Endothelial cell of umbilical vein (primary cell): ENCODE measurements at regions not wholly inside any gene's neighbourhood (a gene's known extent, or its start where the extent isn't known, plus 50 kb on each side); places are given as distances from the start of the nearest gene placed in this dataset.

ENCODE experiments used
- BruUV-seq: library from RNA; stranded (reverse); fragments of 400-500 nt; replicated peaks from 2 replicates; lab custom pipeline; 2021; lab: Mats Ljungman, UMichigan
- CTCF ChIA-PET: fragments of 300-600, 350-600 bp; sonication (Branson Sonifier 250); formaldehyde crosslinking; loops from one replicate; lab custom pipeline; 2021; ENCODE audit warnings: antibody characterized with exemption, inconsistent platforms; lab: Charles Lee
- POLR2A ChIA-PET: fragments of 300-600, 350-600 bp; sonication (Branson Sonifier 250); formaldehyde crosslinking; loops from one replicate; lab custom pipeline; 2021; ENCODE audit warnings: antibody characterized with exemption, inconsistent platforms; lab: Charles Lee
- DNase-seq: peaks from one replicate; pipeline ENCODE4 v3.0.0-alpha.2; 2011; ENCODE audit warnings: low read depth, low spot score
- FAIRE-seq: peaks from 2 replicates; lab custom pipeline; 2011; peaks lifted over from hg19 to GRCh38; lab: Jason Lieb, UNC
- H2AFZ ChIP-seq: 2 replicates; pipeline ENCODE4 v1.6.0; 2012; ENCODE audit warnings: low read depth, low read length, control low read depth, inconsistent platforms
- H3K27ac ChIP-seq: 2 replicates; pipeline ENCODE4 v1.5.1; 2011; ENCODE audit warnings: low read depth, mild to moderate bottlenecking, control low read depth, low read length, moderate library complexity; ENCODE audit not compliant: insufficient read depth
- H3K27me3 ChIP-seq, 2 experiments: 2 replicates each; pipeline versions ENCODE4 v1.6.0 to v1.6.1; 2011; ENCODE audit warnings: low read length in 2 of 2, mixed read lengths in 1 of 2; ENCODE audit not compliant: control insufficient read depth in 2 of 2, insufficient read depth in 2 of 2
- H3K36me3 ChIP-seq, 2 experiments: 2 replicates in 1 of 2; 3 replicates in 1 of 2; pipeline ENCODE4 v1.5.1; 2011; ENCODE audit warnings: low read length in 2 of 2, mild to moderate bottlenecking in 1 of 2, moderate library complexity in 1 of 2; ENCODE audit not compliant: control insufficient read depth in 2 of 2, insufficient read depth in 2 of 2; ENCODE audit errors: extremely low read depth in 1 of 2
- H3K4me1 ChIP-seq: 3 replicates; pipeline ENCODE4 v1.5.1; 2011; ENCODE audit warnings: mild to moderate bottlenecking, low read length; ENCODE audit not compliant: control insufficient read depth, insufficient read depth; ENCODE audit errors: extremely low read depth
- H3K4me2 ChIP-seq: 2 replicates; pipeline ENCODE4 v1.6.1; 2011; ENCODE audit warnings: low read length, control low read depth, mixed read lengths; ENCODE audit not compliant: insufficient read depth
- H3K4me3 ChIP-seq, 3 experiments: fragments of 200-600 bp in 1 of 3; sonication (generic), shearing (Covaris generic) in 1 of 3; replicated peaks in 1 of 3; 2 replicates each; pipeline ENCODE4 v1.5.1; 2011 to 2016; ENCODE audit warnings: control low read depth in 3 of 3, low read length in 3 of 3, mild to moderate bottlenecking in 2 of 3, inconsistent platforms in 1 of 3, low read depth in 1 of 3, moderate library complexity in 1 of 3; ENCODE audit not compliant: insufficient read depth in 1 of 3
- H3K79me2 ChIP-seq: 2 replicates; pipeline ENCODE4 v1.6.0; 2012; ENCODE audit warnings: low read length, inconsistent platforms; ENCODE audit not compliant: control insufficient read depth, insufficient read depth
- H3K9ac ChIP-seq: replicated peaks from 2 replicates; pipeline ENCODE3; 2011; ENCODE audit warnings: low read length, control low read depth; ENCODE audit not compliant: insufficient read depth; ENCODE audit errors: extremely low read depth
- H3K9me1 ChIP-seq: replicated peaks from 3 replicates; pipeline ENCODE4 v1.6.0; 2011; ENCODE audit warnings: mild to moderate bottlenecking, low read length; ENCODE audit not compliant: control insufficient read depth, insufficient read depth; ENCODE audit errors: extremely low read depth
- H3K9me3 ChIP-seq: replicated peaks from 2 replicates; pipeline ENCODE4 v1.5.1; 2012; ENCODE audit warnings: low read length, inconsistent platforms; ENCODE audit not compliant: control insufficient read depth, insufficient read depth
- H4K20me1 ChIP-seq: replicated peaks from 2 replicates; pipeline ENCODE3; 2011; ENCODE audit warnings: mild to moderate bottlenecking, low read length; ENCODE audit not compliant: control insufficient read depth, insufficient read depth; ENCODE audit errors: extremely low read depth
- CTCF ChIP-seq, 2 donors: IDR thresholded peaks; 1 replicate in 1 of 2; 2 replicates in 1 of 2; pipeline ENCODE4 v1.5.1; 2011; ENCODE audit warnings: low read length in 2 of 2, mild to moderate bottlenecking in 2 of 2, moderate library complexity in 2 of 2, control low read depth in 1 of 2, inconsistent platforms in 1 of 2, low read depth in 1 of 2; ENCODE audit not compliant: insufficient read depth in 1 of 2; ENCODE audit errors: extremely low read depth in 1 of 2
- EZH2 ChIP-seq: IDR thresholded peaks from 2 replicates; pipeline ENCODE4 v1.6.1; 2012; ENCODE audit warnings: borderline replicate concordance, low read depth, mild to moderate bottlenecking, moderate library complexity, low read length, inconsistent platforms; ENCODE audit not compliant: severe bottlenecking
- FOS ChIP-seq: IDR thresholded peaks from 2 replicates; pipeline ENCODE4 v1.6.1; 2011; ENCODE audit warnings: mild to moderate bottlenecking, low read length, moderate library complexity, borderline replicate concordance; ENCODE audit not compliant: insufficient read depth
- GATA2 ChIP-seq: IDR thresholded peaks from 2 replicates; pipeline ENCODE4 v1.7.0; 2011; ENCODE audit warnings: low read depth, mild to moderate bottlenecking, moderate library complexity, mixed read lengths, low read length; ENCODE audit not compliant: insufficient read length, insufficient read depth
- POLR2AphosphoS5 ChIP-seq: IDR thresholded peaks from 2 replicates; pipeline ENCODE4 v1.6.1; 2012; ENCODE audit warnings: low read depth, mild to moderate bottlenecking, control low read depth, low read length, moderate library complexity; ENCODE audit not compliant: insufficient read depth
- dilution Hi-C: fragments of 300-500 bp; cut with MboI; formaldehyde crosslinking; loops from one replicate; pipeline ENCODE4 v1.15.0; 2019; ENCODE audit warnings: low sequenced_read_pairs; ENCODE audit not compliant: extremely low pct_ligation_motif_present
- intact Hi-C: fragments of 100-400 bp; cut with micrococcal nuclease; formaldehyde crosslinking; loops from one replicate; pipeline ENCODE4 v1.10.0; 2022

- Histone ChIP-seq H3K36me3 (no peaks in the 10 kb centered on the region), H3K27ac (no peak overlapping the region), H3K9ac (no peak overlapping the region), H4K20me1 (no peaks in the 10 kb centered on the region), H3K4me2 (no peak overlapping the region), H3K27me3 (no peaks in the 10 kb centered on the region), H2AFZ (no peak overlapping the region), H3K4me3 (no peak overlapping the region), H3K9me1 (no peaks in the 10 kb centered on the region), H3K79me2 (no peaks in the 10 kb centered on the region), H3K9me3 (no peaks in the 10 kb centered on the region), H3K4me1 (no peaks in the 10 kb centered on the region)
- POLR2A ChIA-PET = no interaction called here
- FAIRE-seq (no peak), DNase-seq (no peak)
- dilution Hi-C loops (no loop called here), intact Hi-C loops (no loop called here)
- CTCF ChIA-PET = no interaction called here
- BruUV-seq = no TSS peak
- no peak for TF ChIP-seq GATA2
- TF ChIP-seq FOS = no peak
- no peak for TF ChIP-seq CTCF (IDR thresholded peaks at IDR 0.05; ENCODE audit: extremely low read depth in 1 of 2, insufficient read depth in 1 of 2, low read depth in 1 of 2, low read length in 2 of 2)
- no peak for TF ChIP-seq EZH2
- TF ChIP-seq POLR2AphosphoS5 = no peak
Observed at GRCh38 chr22:47291565-47292495, 529.4 kb downstream of the TBC1D22A start.
